ENCODE measurements at regions not wholly inside any gene's neighbourhood (a gene's known extent, or its start where the extent isn't known, plus 50 kb on each side); places are given as distances from the start of the nearest gene placed in this dataset.

DNA sequence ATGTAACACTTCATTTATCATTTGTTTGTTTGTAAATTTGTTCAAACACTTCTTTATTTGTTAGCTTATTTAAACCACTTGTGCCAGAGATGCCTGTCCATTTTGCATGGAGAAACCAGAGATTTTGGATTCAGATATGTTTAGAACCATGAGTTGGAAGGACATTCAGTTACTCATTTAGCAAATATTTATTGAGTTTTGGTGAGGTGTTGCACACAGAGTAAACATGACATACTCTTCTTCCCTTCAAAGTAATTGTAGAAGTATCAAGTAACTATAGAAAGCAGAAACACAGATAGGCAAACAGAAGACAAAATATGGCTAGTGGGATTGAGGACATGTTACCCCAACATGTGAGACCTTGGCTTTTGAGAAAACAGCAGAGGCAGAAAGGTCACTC is 136.8 kb upstream of the USP25 start:
- no peak for DNase-seq
- peaks cover 0 to 27% of the 10 kb centered on the region in 2 donors for H3K27me3 Mint-ChIP-seq (ENCODE audit: low read depth in 2 of 2)
- no peaks in the 10 kb centered on the region for H3K4me1 ChIP-seq (ENCODE audit: control insufficient read depth, insufficient read depth, low read length)
- no peaks in the 10 kb centered on the region for H3K9me3 ChIP-seq (ENCODE audit: control insufficient read depth, insufficient read depth, low read length)
- no peak for ATAC-seq
- H3K27ac ChIP-seq (ENCODE audit: low read length): no peak overlapping the region
- no peak overlapping the region for H3K4me3 Mint-ChIP-seq
- no peaks in the 10 kb centered on the region for H3K36me3 ChIP-seq (ENCODE audit: control insufficient read depth, insufficient read depth, low read length)
- H3K4me1 Mint-ChIP-seq: no peaks in the 10 kb centered on the region
- TF ChIP-seq, protein P1, sequence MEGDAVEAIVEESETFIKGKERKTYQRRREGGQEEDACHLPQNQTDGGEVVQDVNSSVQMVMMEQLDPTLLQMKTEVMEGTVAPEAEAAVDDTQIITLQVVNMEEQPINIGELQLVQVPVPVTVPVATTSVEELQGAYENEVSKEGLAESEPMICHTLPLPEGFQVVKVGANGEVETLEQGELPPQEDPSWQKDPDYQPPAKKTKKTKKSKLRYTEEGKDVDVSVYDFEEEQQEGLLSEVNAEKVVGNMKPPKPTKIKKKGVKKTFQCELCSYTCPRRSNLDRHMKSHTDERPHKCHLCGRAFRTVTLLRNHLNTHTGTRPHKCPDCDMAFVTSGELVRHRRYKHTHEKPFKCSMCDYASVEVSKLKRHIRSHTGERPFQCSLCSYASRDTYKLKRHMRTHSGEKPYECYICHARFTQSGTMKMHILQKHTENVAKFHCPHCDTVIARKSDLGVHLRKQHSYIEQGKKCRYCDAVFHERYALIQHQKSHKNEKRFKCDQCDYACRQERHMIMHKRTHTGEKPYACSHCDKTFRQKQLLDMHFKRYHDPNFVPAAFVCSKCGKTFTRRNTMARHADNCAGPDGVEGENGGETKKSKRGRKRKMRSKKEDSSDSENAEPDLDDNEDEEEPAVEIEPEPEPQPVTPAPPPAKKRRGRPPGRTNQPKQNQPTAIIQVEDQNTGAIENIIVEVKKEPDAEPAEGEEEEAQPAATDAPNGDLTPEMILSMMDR (IDR thresholded peaks at IDR 0.05): no peak
- no peaks in the 10 kb centered on the region for H3K36me3 Mint-ChIP-seq
- no peaks in the 10 kb centered on the region for H3K9me3 Mint-ChIP-seq
- intact Hi-C loops (cut with micrococcal nuclease): loop anchor here (1.0 to 10.0 kb wide), 4 partner anchors 528 to 1340 kb away; partner anchors contain the start of gene NRIP1
- no peak overlapping the region for H3K4me3 ChIP-seq (ENCODE audit: low read length)
- H3K27me3 ChIP-seq (ENCODE audit: control insufficient read depth, insufficient read depth, low read length): no peaks in the 10 kb centered on the region
- no peak overlapping the region for H3K27ac Mint-ChIP-seq

DNA sequence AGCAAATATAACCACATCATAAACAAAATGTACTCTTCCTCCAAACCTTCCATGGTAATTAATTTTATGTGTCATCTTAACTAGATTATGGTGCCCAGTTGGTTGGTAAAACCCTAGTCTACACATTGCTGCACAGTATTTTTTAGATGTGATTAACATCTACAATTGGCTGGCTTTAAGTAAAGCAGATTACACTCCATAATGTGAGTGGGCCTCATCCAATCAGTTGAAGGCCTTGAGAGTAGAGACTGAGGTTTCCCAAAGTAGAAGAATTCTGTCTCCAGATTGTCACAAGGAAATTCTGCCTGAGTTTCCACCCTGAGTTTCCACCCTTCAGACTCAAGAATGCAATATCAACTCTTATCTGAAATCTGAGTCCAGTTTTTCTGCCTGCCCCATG is 128.4 kb upstream of the USP25 start:
- H3K9me3 ChIP-seq (ENCODE audit: control insufficient read depth, insufficient read depth, low read length): no peaks in the 10 kb centered on the region
- no peak overlapping the region for H3K27ac Mint-ChIP-seq
- H3K4me1 Mint-ChIP-seq: no peaks in the 10 kb centered on the region
- no peaks in the 10 kb centered on the region for H3K9me3 Mint-ChIP-seq
- H3K4me1 ChIP-seq (ENCODE audit: control insufficient read depth, insufficient read depth, low read length): no peaks in the 10 kb centered on the region
- no peaks in the 10 kb centered on the region for H3K27me3 ChIP-seq (ENCODE audit: control insufficient read depth, insufficient read depth, low read length)
- ATAC-seq: no peak
- DNase-seq: no peak
- H3K27ac ChIP-seq (ENCODE audit: low read length): no peak overlapping the region
- H3K4me3 ChIP-seq (ENCODE audit: low read length): no peak overlapping the region
- TF ChIP-seq, protein P1 (IDR thresholded peaks at IDR 0.05): no peak
- H3K27me3 Mint-ChIP-seq (ENCODE audit: low read depth in 2 of 2): peaks cover 0 to 11% of the 10 kb centered on the region in 2 donors
- H3K36me3 Mint-ChIP-seq: no peaks in the 10 kb centered on the region
- intact Hi-C loops (cut with micrococcal nuclease): no loop called here
- H3K36me3 ChIP-seq (ENCODE audit: control insufficient read depth, insufficient read depth, low read length): no peaks in the 10 kb centered on the region
- no peak overlapping the region for H3K4me3 Mint-ChIP-seq

DNA sequence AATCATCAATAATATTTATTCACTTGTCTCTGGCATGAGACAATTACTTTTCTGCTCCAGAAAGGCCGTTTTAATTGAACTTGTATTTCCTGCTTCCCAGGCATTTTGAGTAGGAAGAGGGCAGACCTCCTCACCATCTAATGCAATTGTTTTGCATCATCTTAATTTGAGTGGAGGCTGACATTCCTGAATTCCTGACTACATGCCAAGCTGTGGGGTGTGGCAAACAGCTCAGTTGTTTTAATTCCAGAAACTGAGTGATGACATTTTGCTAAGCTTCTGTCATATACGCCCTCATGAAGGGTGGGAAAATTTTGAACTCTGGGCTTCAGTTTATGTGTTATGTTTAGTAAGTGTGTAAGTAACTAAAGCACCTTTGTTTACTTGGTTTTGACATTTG is 125.4 kb upstream of the USP25 start:
- H3K27me3 Mint-ChIP-seq (ENCODE audit: low read depth in 2 of 2): peaks cover 5 to 27% of the 10 kb centered on the region in 2 donors

DNA sequence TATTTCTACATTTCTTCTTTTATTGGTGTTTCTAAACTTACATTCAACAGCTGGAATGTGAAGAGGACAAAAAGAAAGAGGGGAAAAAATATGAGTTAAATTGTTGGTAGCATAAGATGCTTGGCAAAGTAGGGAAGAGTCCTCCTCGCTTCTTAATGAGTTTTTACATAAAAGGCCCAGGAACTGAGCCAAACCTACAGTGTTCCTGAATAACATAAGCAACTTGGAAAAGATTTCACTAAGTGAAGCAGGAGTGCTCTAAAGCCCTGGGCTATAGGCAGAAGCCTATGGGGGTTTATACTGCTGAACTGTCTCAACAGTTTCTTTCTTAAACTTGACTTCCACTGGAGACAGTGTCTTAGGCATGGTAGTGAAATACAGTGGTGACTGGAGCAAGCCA is 115.0 kb upstream of the USP25 start:
- no peak for DNase-seq
- peaks cover 0 to 4% of the 10 kb centered on the region in 2 donors for H3K27me3 Mint-ChIP-seq (ENCODE audit: low read depth in 2 of 2)

More for the DNA sequence above, 125.4 kb upstream of the USP25 start:
- H3K36me3 Mint-ChIP-seq: no peaks in the 10 kb centered on the region
- H3K9me3 ChIP-seq (ENCODE audit: control insufficient read depth, insufficient read depth, low read length): no peaks in the 10 kb centered on the region
- H3K27ac ChIP-seq (ENCODE audit: low read length): no peak overlapping the region
- intact Hi-C loops (cut with micrococcal nuclease): no loop called here
- H3K4me3 ChIP-seq (ENCODE audit: low read length): no peak overlapping the region
- H3K9me3 Mint-ChIP-seq: no peaks in the 10 kb centered on the region
- 84% methylated on average over 2 of the region's 2 CpGs for WGBS (ENCODE audit: insufficient coverage)
- no peak for ATAC-seq
- H3K4me1 ChIP-seq (ENCODE audit: control insufficient read depth, insufficient read depth, low read length): no peaks in the 10 kb centered on the region
- H3K27ac Mint-ChIP-seq: no peak overlapping the region
- no peaks in the 10 kb centered on the region for H3K36me3 ChIP-seq (ENCODE audit: control insufficient read depth, insufficient read depth, low read length)
- H3K4me3 Mint-ChIP-seq: no peak overlapping the region
- no peak for DNase-seq
- H3K27me3 ChIP-seq (ENCODE audit: control insufficient read depth, insufficient read depth, low read length): peaks cover 4% of the 10 kb centered on the region
- TF ChIP-seq, protein P1 (IDR thresholded peaks at IDR 0.05): no peak
- no peaks in the 10 kb centered on the region for H3K4me1 Mint-ChIP-seq

More for the DNA sequence above, 115.0 kb upstream of the USP25 start:
- no peaks in the 10 kb centered on the region for H3K4me1 Mint-ChIP-seq
- no peak for ATAC-seq
- no peaks in the 10 kb centered on the region for H3K9me3 Mint-ChIP-seq
- no peaks in the 10 kb centered on the region for H3K36me3 Mint-ChIP-seq
- Histone ChIP-seq H3K4me1 (ENCODE audit: control insufficient read depth, insufficient read depth, low read length) (no peaks in the 10 kb centered on the region), H3K36me3 (ENCODE audit: control insufficient read depth, insufficient read depth, low read length) (no peaks in the 10 kb centered on the region), H3K9me3 (ENCODE audit: control insufficient read depth, insufficient read depth, low read length) (no peaks in the 10 kb centered on the region), H3K27ac (ENCODE audit: low read length) (no peak overlapping the region), H3K4me3 (ENCODE audit: low read length) (no peak overlapping the region), H3K27me3 (ENCODE audit: control insufficient read depth, insufficient read depth, low read length) (no peaks in the 10 kb centered on the region)
- H3K27ac Mint-ChIP-seq: no peak overlapping the region
- H3K4me3 Mint-ChIP-seq: no peak overlapping the region
- TF ChIP-seq, protein P1 (IDR thresholded peaks at IDR 0.05): no peak
- WGBS (ENCODE audit: insufficient coverage): 100% methylated on average over 1 of the region's 1 CpG
- intact Hi-C loops (cut with micrococcal nuclease): no loop called here
